ENCODE measurements at regions not wholly inside any gene's neighbourhood (a gene's known extent, or its start where the extent isn't known, plus 50 kb on each side); places are given as distances from the start of the nearest gene placed in this dataset.
A peak's percentile ranks its signal among the peaks of the same experiment; 100 is the strongest.
"Not testable (repeated sequence)": the region's sequence is repeated elsewhere in the genome, so short reads cannot be mapped to it uniquely, and the experiment has no call there.

DNA sequence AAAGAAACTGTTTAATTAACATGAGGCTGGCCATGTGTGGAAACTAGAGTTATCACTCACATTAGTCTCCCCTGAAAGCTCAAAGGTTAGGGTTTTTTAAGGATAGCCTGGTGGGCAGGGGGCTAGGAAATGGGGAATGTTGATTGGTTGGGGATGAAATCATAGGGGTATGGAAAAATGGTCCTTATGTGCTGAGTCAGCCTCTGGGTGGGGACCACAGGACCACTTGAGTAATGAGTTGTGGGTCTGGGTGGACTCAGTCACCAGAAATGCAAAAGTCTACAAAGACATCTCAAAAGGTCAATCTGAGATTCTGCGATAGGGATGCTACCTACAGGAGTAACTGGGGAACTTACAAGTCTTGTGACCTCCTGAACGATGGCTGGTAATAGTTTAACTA lies 362.8 kb downstream of the DMAC1 start:
- Histone ChIP-seq H3K36me3 (ENCODE audit: control insufficient read depth, insufficient read depth, low read length) (no peaks in the 10 kb centered on the region), H3K4me1 (ENCODE audit: control insufficient read depth, insufficient read depth, low read length) (no peaks in the 10 kb centered on the region), H3K4me3 (ENCODE audit: low read depth, low read length) (no peak overlapping the region), H3K27me3 (ENCODE audit: control insufficient read depth, insufficient read depth, low read length) (no peaks in the 10 kb centered on the region), H3K27ac (ENCODE audit: low read depth, low read length) (no peak overlapping the region), H3K9ac (ENCODE audit: low read depth, low read length) (no peak overlapping the region), H3K9me3 (ENCODE audit: control insufficient read depth, insufficient read depth, low read length) (no peaks in the 10 kb centered on the region; the same call in none of the 2 replicates)

DNA sequence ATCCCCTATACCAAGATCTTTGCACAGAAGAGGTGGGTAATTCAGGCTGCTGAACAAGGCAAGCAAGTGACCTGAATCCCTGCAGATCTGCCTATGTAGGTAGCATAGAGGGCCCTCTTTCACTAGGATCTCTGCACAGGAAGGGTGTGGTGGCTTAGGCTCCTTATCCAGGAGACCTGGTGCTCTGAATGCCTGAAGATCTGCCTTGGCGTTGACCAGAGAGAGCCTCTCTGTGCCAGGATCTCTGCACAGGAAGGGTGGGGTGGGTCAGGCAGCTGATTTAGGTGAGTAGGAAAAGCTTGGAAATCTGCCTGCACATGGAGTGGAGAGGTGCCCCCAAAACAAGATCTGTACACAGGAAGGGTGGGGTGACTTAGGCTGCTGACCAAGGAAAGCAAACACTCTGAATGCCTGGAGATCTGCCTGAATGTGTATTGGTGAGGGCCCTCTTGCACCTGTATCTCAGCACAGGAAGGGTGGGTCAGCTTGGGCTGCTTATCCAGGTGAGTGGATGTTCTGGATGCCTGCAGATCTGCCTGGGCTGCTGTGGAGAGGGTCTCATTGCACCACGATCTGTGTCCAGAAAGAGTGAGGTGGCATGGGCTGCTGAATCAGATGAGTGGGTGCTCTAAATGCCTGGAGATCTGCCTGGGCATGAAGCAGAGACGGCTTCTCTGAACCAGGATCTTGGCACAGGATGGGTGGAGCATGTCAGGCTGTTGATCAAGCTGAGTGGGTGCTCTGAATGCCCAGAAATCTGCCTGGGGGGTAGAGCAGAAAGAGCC lies 365.9 kb downstream of the DMAC1 start:
- Histone ChIP-seq H3K27me3 (ENCODE audit: control insufficient read depth, insufficient read depth, low read length) (no peaks in the 10 kb centered on the region), H3K9me3 (ENCODE audit: control insufficient read depth, insufficient read depth, low read length) (no peaks in the 10 kb centered on the region; the same call in none of the 2 replicates), H3K9ac (ENCODE audit: low read depth, low read length) (no peak overlapping the region), H3K36me3 (ENCODE audit: control insufficient read depth, insufficient read depth, low read length) (no peaks in the 10 kb centered on the region), H3K27ac (ENCODE audit: low read depth, low read length) (no peak overlapping the region), H3K4me3 (ENCODE audit: low read depth, low read length) (no peak overlapping the region), H3K4me1 (ENCODE audit: control insufficient read depth, insufficient read depth, low read length) (no peaks in the 10 kb centered on the region)

DNA sequence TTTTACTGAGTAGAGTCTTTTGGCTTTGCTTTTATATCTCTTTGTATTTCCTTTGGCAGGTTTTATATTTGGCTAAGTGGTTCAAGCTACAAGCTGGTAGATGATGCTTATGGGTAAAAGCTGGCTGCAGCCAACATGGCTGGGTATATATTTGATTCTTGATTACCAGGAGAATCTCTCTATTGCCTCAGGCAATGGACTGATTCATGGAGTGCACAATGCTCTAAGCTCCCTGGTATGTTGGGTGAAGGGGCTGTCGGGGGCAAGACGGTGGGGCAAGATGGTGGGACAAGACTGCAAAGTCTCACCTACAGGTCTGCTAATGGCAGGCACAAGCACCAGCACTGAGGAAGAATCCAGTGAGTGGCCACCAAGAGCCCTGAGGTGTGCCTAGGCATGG lies 366.6 kb downstream of the DMAC1 start:
- Histone ChIP-seq H3K27ac (ENCODE audit: low read depth, low read length) (no peak overlapping the region), H3K9me3 (ENCODE audit: control insufficient read depth, insufficient read depth, low read length) (no peaks in the 10 kb centered on the region; the same call in none of the 2 replicates), H3K36me3 (ENCODE audit: control insufficient read depth, insufficient read depth, low read length) (no peaks in the 10 kb centered on the region), H3K27me3 (ENCODE audit: control insufficient read depth, insufficient read depth, low read length) (no peaks in the 10 kb centered on the region), H3K4me1 (ENCODE audit: control insufficient read depth, insufficient read depth, low read length) (no peaks in the 10 kb centered on the region), H3K9ac (ENCODE audit: low read depth, low read length) (no peak overlapping the region), H3K4me3 (ENCODE audit: low read depth, low read length) (no peak overlapping the region)

DNA sequence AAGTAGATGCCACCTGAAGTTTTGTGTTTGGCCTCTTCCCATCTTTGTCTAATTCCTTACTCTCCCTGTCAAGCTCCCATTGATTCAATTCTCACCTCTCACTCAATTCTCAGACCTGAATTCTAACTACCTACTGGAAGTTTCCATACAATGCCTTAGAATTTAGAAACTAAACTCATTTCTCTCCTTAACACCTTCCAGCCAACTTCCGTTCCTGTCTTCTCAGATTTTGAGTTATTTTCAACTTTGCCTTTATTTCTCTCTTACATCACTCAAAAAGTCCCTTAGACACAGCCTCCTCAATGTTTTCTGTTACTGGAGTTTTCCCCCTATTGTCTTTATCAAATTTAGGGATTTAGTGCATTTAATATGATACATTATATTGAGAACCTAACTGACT lies 382.2 kb downstream of the DMAC1 start:
- H3K4me1 ChIP-seq (ENCODE audit: control insufficient read depth, insufficient read depth, low read length); H3K9me3 ChIP-seq (ENCODE audit: control insufficient read depth, insufficient read depth, low read length); H3K9ac ChIP-seq (ENCODE audit: low read depth, low read length); H3K36me3 ChIP-seq (ENCODE audit: control insufficient read depth, insufficient read depth, low read length); H3K27me3 ChIP-seq (ENCODE audit: control insufficient read depth, insufficient read depth, low read length); H3K4me3 ChIP-seq (ENCODE audit: low read depth, low read length); H3K27ac ChIP-seq (ENCODE audit: low read depth, low read length): not testable (repeated sequence)

DNA sequence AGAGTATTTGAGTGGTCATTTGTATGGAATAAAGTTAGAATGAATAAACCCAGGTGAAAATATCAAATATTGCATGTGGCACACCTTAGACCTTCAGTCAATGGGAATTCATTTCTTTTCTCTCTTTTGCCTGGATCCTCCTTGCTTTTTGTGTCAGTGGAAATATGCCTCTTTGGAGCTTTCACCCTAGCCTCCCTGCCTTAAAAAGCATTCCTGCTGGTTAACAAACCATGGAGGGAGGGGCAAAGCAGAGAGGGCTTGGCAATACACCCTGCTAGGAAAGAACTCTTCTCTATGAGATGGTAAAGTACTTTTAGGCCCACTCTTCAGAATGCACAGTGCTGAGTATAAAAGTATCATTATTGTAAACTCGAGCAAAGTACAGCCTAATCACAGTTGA lies 383.7 kb downstream of the DMAC1 start:
- H3K4me1 ChIP-seq (ENCODE audit: control insufficient read depth, insufficient read depth, low read length), result no peaks in the 10 kb centered on the region
- no peak overlapping the region for H3K27ac ChIP-seq (ENCODE audit: low read depth, low read length)
- H3K9me3 ChIP-seq (ENCODE audit: control insufficient read depth, insufficient read depth, low read length), result no peaks in the 10 kb centered on the region
- H3K4me3 ChIP-seq (ENCODE audit: low read depth, low read length), result no peak overlapping the region
- H3K27me3 ChIP-seq (ENCODE audit: control insufficient read depth, insufficient read depth, low read length), result no peaks in the 10 kb centered on the region
- no peaks in the 10 kb centered on the region for H3K36me3 ChIP-seq (ENCODE audit: control insufficient read depth, insufficient read depth, low read length)
- no peak overlapping the region for H3K9ac ChIP-seq (ENCODE audit: low read depth, low read length)

DNA sequence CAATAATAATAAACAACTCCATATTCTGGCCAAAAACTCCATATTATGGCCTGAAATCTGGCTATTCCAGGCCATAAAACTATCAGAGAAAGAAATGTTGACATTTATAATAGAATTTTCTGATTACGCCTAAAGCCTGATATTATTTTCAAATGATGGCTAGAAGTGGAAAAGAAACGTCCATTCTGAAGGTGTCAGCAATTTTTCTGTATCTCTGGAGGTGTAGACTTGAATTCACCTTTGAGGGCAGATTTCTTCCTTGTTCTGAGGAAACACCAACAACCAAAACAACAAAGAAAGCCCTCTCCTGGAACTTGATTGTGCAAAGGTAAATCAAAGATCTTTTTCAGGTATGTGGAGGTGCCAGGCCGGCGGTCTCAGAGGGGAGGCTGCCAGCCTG lies 390.7 kb downstream of the DMAC1 start:
- Histone ChIP-seq H3K4me1 (ENCODE audit: control insufficient read depth, insufficient read depth, low read length) (no peaks in the 10 kb centered on the region), H3K27me3 (ENCODE audit: control insufficient read depth, insufficient read depth, low read length) (no peaks in the 10 kb centered on the region), H3K9ac (ENCODE audit: low read depth, low read length) (no peak overlapping the region), H3K27ac (ENCODE audit: low read depth, low read length) (no peak overlapping the region), H3K36me3 (ENCODE audit: control insufficient read depth, insufficient read depth, low read length) (no peaks in the 10 kb centered on the region), H3K4me3 (ENCODE audit: low read depth, low read length) (no peak overlapping the region), H3K9me3 (ENCODE audit: control insufficient read depth, insufficient read depth, low read length) (no peaks in the 10 kb centered on the region)

DNA sequence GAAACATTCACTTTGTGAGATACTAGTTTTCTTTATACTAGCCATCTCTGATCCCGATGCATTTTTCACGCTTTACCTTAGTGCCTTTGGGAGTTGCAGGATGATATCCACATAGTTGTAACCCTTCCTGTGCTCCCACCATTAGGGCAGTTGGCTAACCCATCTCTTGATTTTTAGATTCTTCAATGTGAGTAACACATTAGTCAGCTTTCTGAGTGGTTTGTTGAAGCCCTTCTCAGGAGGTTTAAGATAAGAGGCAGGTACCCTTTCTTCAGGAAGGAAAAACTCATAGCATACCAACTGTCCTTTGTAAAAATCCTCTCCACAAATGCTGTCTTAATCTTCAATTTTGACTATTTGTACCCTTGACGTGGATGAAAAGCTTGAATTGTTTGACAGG lies 392.3 kb downstream of the DMAC1 start:
- H3K36me3 ChIP-seq (ENCODE audit: control insufficient read depth, insufficient read depth, low read length), result no peaks in the 10 kb centered on the region
- peaks cover 11% of the 10 kb centered on the region for H3K4me1 ChIP-seq (ENCODE audit: control insufficient read depth, insufficient read depth, low read length)
- no peak overlapping the region for H3K9ac ChIP-seq (ENCODE audit: low read depth, low read length)
- H3K4me3 ChIP-seq (ENCODE audit: low read depth, low read length), result no peak overlapping the region
- no peaks in the 10 kb centered on the region for H3K27me3 ChIP-seq (ENCODE audit: control insufficient read depth, insufficient read depth, low read length)
- H3K27ac ChIP-seq (ENCODE audit: low read depth, low read length), result no peak overlapping the region
- no peaks in the 10 kb centered on the region for H3K9me3 ChIP-seq (ENCODE audit: control insufficient read depth, insufficient read depth, low read length)

DNA sequence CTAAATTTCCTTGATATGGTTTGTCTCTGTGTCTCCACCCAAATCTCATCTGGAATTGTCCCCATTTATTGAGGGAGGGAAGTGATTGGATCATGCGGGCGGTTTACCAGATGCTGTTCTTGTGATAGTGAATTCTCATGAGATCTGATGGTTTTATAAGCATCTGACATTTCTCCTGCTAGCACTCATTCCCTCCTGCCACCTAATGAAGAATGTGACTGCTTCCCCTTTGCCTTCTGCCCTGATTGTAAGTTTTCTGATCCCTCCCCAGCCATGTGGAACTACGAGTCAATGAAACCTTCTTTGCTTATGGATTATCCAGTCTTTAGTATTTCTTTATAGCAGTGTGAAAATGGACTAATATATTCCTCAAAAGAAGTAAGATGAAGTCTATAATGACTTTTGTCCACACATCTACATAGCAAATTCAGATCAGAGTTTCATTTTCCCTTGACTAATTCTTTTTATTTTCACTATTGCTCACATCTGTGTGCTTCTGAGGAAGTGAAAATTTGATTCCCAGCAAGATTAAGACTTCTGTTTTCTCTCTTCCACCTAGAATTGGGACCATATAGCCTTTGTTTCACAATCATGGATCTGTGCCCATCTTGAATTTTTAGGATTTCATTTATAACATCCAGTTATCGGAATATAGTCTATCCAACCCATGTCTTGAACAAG lies 393.5 kb downstream of the DMAC1 start:
- Histone ChIP-seq H3K36me3 (ENCODE audit: control insufficient read depth, insufficient read depth, low read length) (no peaks in the 10 kb centered on the region), H3K27ac (ENCODE audit: low read depth, low read length) (no peak overlapping the region), H3K4me3 (ENCODE audit: low read depth, low read length) (no peak overlapping the region), H3K27me3 (ENCODE audit: control insufficient read depth, insufficient read depth, low read length) (no peaks in the 10 kb centered on the region), H3K4me1 (ENCODE audit: control insufficient read depth, insufficient read depth, low read length) (peaks cover 22% of the 10 kb centered on the region), H3K9me3 (ENCODE audit: control insufficient read depth, insufficient read depth, low read length) (no peaks in the 10 kb centered on the region), H3K9ac (ENCODE audit: low read depth, low read length) (no peak overlapping the region)

DNA sequence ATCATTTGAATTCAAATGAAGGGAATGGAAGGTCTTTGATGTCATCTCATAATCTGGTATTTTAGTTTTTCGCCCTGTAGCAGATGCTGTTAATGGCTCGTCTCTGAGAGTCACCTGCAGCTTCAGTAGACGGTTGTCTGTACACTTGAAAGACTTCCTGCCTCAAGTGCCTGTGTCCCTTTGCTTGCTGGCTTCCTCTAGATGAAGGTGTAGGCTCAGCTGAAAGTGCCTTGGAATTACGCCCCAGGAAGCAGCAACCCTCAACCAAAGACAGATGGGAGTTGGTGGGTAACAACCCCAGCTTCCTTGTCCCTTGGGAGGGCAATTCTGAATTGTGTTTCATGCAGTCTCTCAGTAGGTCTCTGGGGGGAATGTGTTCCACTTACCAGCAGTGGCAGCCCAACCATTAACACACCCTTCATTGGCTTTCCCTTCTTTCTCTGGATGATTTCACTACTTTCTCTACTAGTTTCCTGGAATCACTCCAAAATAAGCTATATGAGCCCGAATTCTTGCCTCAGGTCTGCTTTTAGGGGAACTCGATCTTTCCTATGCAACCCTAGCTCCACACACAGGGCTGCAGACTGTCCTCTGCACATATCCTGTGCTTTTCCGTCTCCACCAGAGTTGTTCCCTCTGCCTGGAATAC lies 395.6 kb downstream of the DMAC1 start:
- H3K27ac ChIP-seq (ENCODE audit: low read depth, low read length), result no peak overlapping the region

DNA sequence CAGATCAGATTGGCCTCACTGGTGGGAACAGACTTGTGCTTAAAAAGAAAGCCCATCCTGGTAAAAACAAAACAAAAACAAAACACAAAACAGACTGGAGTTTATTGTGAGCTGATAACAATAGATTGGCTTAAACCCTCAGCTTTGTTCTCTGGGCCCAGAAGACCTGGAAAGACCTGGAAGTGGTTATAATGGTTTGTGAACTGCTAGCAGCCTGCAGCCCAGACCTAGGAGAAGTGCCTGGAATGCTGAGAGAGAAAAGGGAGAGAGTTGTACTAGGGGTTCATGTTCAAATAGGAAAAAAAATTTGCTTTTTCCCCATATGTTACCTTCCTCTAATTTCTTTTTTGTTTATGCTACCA lies 396.6 kb downstream of the DMAC1 start:
- no peak overlapping the region for H3K27ac ChIP-seq (ENCODE audit: low read depth, low read length)
- peaks cover 32% of the 10 kb centered on the region for H3K4me1 ChIP-seq (ENCODE audit: control insufficient read depth, insufficient read depth, low read length)

More for the DNA sequence above, 395.6 kb downstream of the DMAC1 start:
- Histone ChIP-seq H3K4me1 (ENCODE audit: control insufficient read depth, insufficient read depth, low read length) (peaks cover 32% of the 10 kb centered on the region), H3K36me3 (ENCODE audit: control insufficient read depth, insufficient read depth, low read length) (no peaks in the 10 kb centered on the region), H3K9me3 (ENCODE audit: control insufficient read depth, insufficient read depth, low read length) (no peaks in the 10 kb centered on the region), H3K27me3 (ENCODE audit: control insufficient read depth, insufficient read depth, low read length) (no peaks in the 10 kb centered on the region), H3K4me3 (ENCODE audit: low read depth, low read length) (no peak overlapping the region), H3K9ac (ENCODE audit: low read depth, low read length) (no peak overlapping the region)

More for the DNA sequence above, 396.6 kb downstream of the DMAC1 start:
- Histone ChIP-seq H3K4me3 (ENCODE audit: low read depth, low read length) (0 out of 2 replicates have a peak overlapping the region, but pooled peaks have one; percentile 3), H3K9ac (ENCODE audit: low read depth, low read length) (no peak overlapping the region), H3K27me3 (ENCODE audit: control insufficient read depth, insufficient read depth, low read length) (no peaks in the 10 kb centered on the region), H3K9me3 (ENCODE audit: control insufficient read depth, insufficient read depth, low read length) (no peaks in the 10 kb centered on the region), H3K36me3 (ENCODE audit: control insufficient read depth, insufficient read depth, low read length) (no peaks in the 10 kb centered on the region)

Measured in HUES48 (cell line).